GM18520 (cell line): ENCODE measurements at regions not wholly inside any gene's neighbourhood (a gene's known extent, or its start where the extent isn't known, plus 50 kb on each side); places are given as distances from the start of the nearest gene placed in this dataset.

Experiments
- ATAC-seq: cut with Tn5 transposase; IDR thresholded peaks from one replicate; pipeline ENCODE4 v1.9.1; 2021; ENCODE audit not compliant: unreplicated experiment

- ATAC-seq = no peak
Measured at GRCh38 chr20:50417484-50418235, 92.5 kb upstream of the PTPN1 start.

GRCh38 chr20:50418890-50419642 lies 91.1 kb upstream of the PTPN1 start:
- no peak for ATAC-seq

GRCh38 chr20:50420380-50420779 lies 89.8 kb upstream of the PTPN1 start:
- ATAC-seq = no peak

- no peak for ATAC-seq
Measured at GRCh38 chr20:50421356-50422340, 88.5 kb upstream of the PTPN1 start.

GRCh38 chr20:50423758-50424157 lies 86.4 kb upstream of the PTPN1 start:
- no peak for ATAC-seq

- ATAC-seq = no peak
Measured at GRCh38 chr20:50425076-50425475, 85.1 kb upstream of the PTPN1 start.

- ATAC-seq = no peak
Measured at GRCh38 chr20:50426866-50427718, 83.1 kb upstream of the PTPN1 start.

GRCh38 chr20:50427719-50428083 lies 82.5 kb upstream of the PTPN1 start:
- ATAC-seq = no peak

- no peak for ATAC-seq
Measured at GRCh38 chr20:50428097-50428828, 81.9 kb upstream of the PTPN1 start.

- ATAC-seq = no peak
Measured at GRCh38 chr20:50429412-50429811, 80.8 kb upstream of the PTPN1 start.

- ATAC-seq = no peak
Measured at GRCh38 chr20:50431066-50431450, 79.1 kb upstream of the PTPN1 start.

- no peak for ATAC-seq
Measured at GRCh38 chr20:50433001-50433761, 77.0 kb upstream of the PTPN1 start.

GRCh38 chr20:50434321-50434652 lies 75.9 kb upstream of the PTPN1 start:
- ATAC-seq = no peak

- no peak for ATAC-seq
Measured at GRCh38 chr20:50434653-50435396, 75.4 kb upstream of the PTPN1 start.

GRCh38 chr20:50435397-50436051 lies 74.7 kb upstream of the PTPN1 start:
- ATAC-seq = no peak

GRCh38 chr20:50436052-50436656 lies 74.0 kb upstream of the PTPN1 start:
- no peak for ATAC-seq

- no peak for ATAC-seq
Measured at GRCh38 chr20:50436696-50437095, 73.5 kb upstream of the PTPN1 start.

- ATAC-seq = no peak
Measured at GRCh38 chr20:50438986-50439407, 71.2 kb upstream of the PTPN1 start.
